ENCODE measurements at regions not wholly inside any gene's neighbourhood (a gene's known extent, or its start where the extent isn't known, plus 50 kb on each side); places are given as distances from the start of the nearest gene placed in this dataset.

GRCh38 chr10:84054743-84055142, 84.6 kb upstream of the GHITM start:
- H2BK5ac ChIP-seq (ENCODE audit: low read length): no peak overlapping the region
- H3K23ac ChIP-seq (ENCODE audit: low read length): no peak overlapping the region
- H3K79me2 ChIP-seq (ENCODE audit: control insufficient read depth, insufficient read depth, low read length): no peaks in the 10 kb centered on the region
- H3K9ac ChIP-seq (ENCODE audit: low read length): no peak overlapping the region
- no peaks in the 10 kb centered on the region for H3K4me1 ChIP-seq (ENCODE audit: control insufficient read depth, low read depth, low read length)
- no CpG with 5 or more reads among the region's 3 CpGs for WGBS (ENCODE audit: extremely low coverage, insufficient coverage, low lambda C conversion rate)
- H4K8ac ChIP-seq (ENCODE audit: low read depth, low read length): no peak overlapping the region
- H2AK5ac ChIP-seq (ENCODE audit: low read length): no peak overlapping the region
- no peak overlapping the region for H3K4ac ChIP-seq (ENCODE audit: low read depth, low read length)
- no peak overlapping the region for H3K4me2 ChIP-seq (ENCODE audit: low read length)
- no peaks in the 10 kb centered on the region for H3K36me3 ChIP-seq (ENCODE audit: control insufficient read depth, insufficient read depth, low read length)
- no peak overlapping the region for H3K27ac ChIP-seq (ENCODE audit: low read depth, low read length)
- no peaks in the 10 kb centered on the region for H3K79me1 ChIP-seq (ENCODE audit: low read length)
- H3K18ac ChIP-seq (ENCODE audit: low read length): no peak overlapping the region
- H3K27me3 ChIP-seq (ENCODE audit: insufficient read depth, low read length, poor library complexity): no peaks in the 10 kb centered on the region
- DNase-seq: peak; percentile 23
- H3K56ac ChIP-seq (ENCODE audit: low read length): no peak overlapping the region
- H2BK15ac ChIP-seq (replicated peaks; ENCODE audit: low read depth): no peak overlapping the region
- no peak overlapping the region for H2BK120ac ChIP-seq (ENCODE audit: low read depth, low read length)
- H4K5ac ChIP-seq (ENCODE audit: low read length): no peak overlapping the region
- no peak overlapping the region for H3K4me3 ChIP-seq (ENCODE audit: low read length)

- H3K4me2 ChIP-seq (ENCODE audit: low read length): no peak overlapping the region
- H3K27ac ChIP-seq (ENCODE audit: low read depth, low read length): no peak overlapping the region
- peak; percentile 49 for DNase-seq
- no peak overlapping the region for H2AK5ac ChIP-seq (ENCODE audit: low read length)
- H3K4me1 ChIP-seq (ENCODE audit: control insufficient read depth, low read depth, low read length): no peaks in the 10 kb centered on the region
- H3K79me1 ChIP-seq (ENCODE audit: low read length): no peaks in the 10 kb centered on the region
- H3K56ac ChIP-seq (ENCODE audit: low read length): no peak overlapping the region
- no peaks in the 10 kb centered on the region for H3K36me3 ChIP-seq (ENCODE audit: control insufficient read depth, insufficient read depth, low read length)
- WGBS (ENCODE audit: extremely low coverage, insufficient coverage, low lambda C conversion rate): no CpG with 5 or more reads among the region's 3 CpGs
- H3K9ac ChIP-seq (ENCODE audit: low read length): no peak overlapping the region
- H3K4me3 ChIP-seq (ENCODE audit: low read length): no peak overlapping the region
- no peak overlapping the region for H2BK5ac ChIP-seq (ENCODE audit: low read length)
- H4K5ac ChIP-seq (ENCODE audit: low read length): no peak overlapping the region
- no peak overlapping the region for H3K18ac ChIP-seq (ENCODE audit: low read length)
- no peaks in the 10 kb centered on the region for H3K79me2 ChIP-seq (ENCODE audit: control insufficient read depth, insufficient read depth, low read length)
- H2BK120ac ChIP-seq (ENCODE audit: low read depth, low read length): no peak overlapping the region
- H2BK15ac ChIP-seq (replicated peaks; ENCODE audit: low read depth): no peak overlapping the region
- H3K27me3 ChIP-seq (ENCODE audit: insufficient read depth, low read length, poor library complexity): no peaks in the 10 kb centered on the region
- H3K4ac ChIP-seq (ENCODE audit: low read depth, low read length): no peak overlapping the region
- no peak overlapping the region for H4K8ac ChIP-seq (ENCODE audit: low read depth, low read length)
- no peak overlapping the region for H3K23ac ChIP-seq (ENCODE audit: low read length)
These were observed 79.8 kb upstream of the GHITM start for GRCh38 chr10:84059526-84059925.

GRCh38 chr10:84063440-84063839, 75.9 kb upstream of the GHITM start:
- no peak overlapping the region for H4K5ac ChIP-seq (ENCODE audit: low read length)
- H2BK5ac ChIP-seq (ENCODE audit: low read length): no peak overlapping the region
- H3K23ac ChIP-seq (ENCODE audit: low read length): no peak overlapping the region
- H3K27ac ChIP-seq (ENCODE audit: low read depth, low read length): no peak overlapping the region
- peak; percentile 11 for DNase-seq
- no peaks in the 10 kb centered on the region for H3K4me1 ChIP-seq (ENCODE audit: control insufficient read depth, low read depth, low read length)
- no peak overlapping the region for H3K56ac ChIP-seq (ENCODE audit: low read length)
- no peaks in the 10 kb centered on the region for H3K27me3 ChIP-seq (ENCODE audit: insufficient read depth, low read length, poor library complexity)
- H3K36me3 ChIP-seq (ENCODE audit: control insufficient read depth, insufficient read depth, low read length): no peaks in the 10 kb centered on the region
- H3K4me3 ChIP-seq (ENCODE audit: low read length): no peak overlapping the region
- H4K8ac ChIP-seq (ENCODE audit: low read depth, low read length): no peak overlapping the region
- H2BK120ac ChIP-seq (ENCODE audit: low read depth, low read length): no peak overlapping the region
- H3K9ac ChIP-seq (ENCODE audit: low read length): no peak overlapping the region
- H3K79me2 ChIP-seq (ENCODE audit: control insufficient read depth, insufficient read depth, low read length): no peaks in the 10 kb centered on the region
- H3K4me2 ChIP-seq (ENCODE audit: low read length): no peak overlapping the region
- no peak overlapping the region for H3K4ac ChIP-seq (ENCODE audit: low read depth, low read length)
- no peak overlapping the region for H2AK5ac ChIP-seq (ENCODE audit: low read length)
- H3K79me1 ChIP-seq (ENCODE audit: low read length): no peaks in the 10 kb centered on the region
- no peak overlapping the region for H2BK15ac ChIP-seq (replicated peaks; ENCODE audit: low read depth)
- H3K18ac ChIP-seq (ENCODE audit: low read length): no peak overlapping the region

GRCh38 chr10:84065804-84066601, 73.3 kb upstream of the GHITM start:
- Histone ChIP-seq H3K9ac (ENCODE audit: low read length) (no peak overlapping the region), H3K27ac (ENCODE audit: low read depth, low read length) (no peak overlapping the region), H3K79me2 (ENCODE audit: control insufficient read depth, insufficient read depth, low read length) (no peaks in the 10 kb centered on the region), H3K4me1 (ENCODE audit: control insufficient read depth, low read depth, low read length) (no peaks in the 10 kb centered on the region), H4K8ac (ENCODE audit: low read depth, low read length) (no peak overlapping the region), H3K18ac (ENCODE audit: low read length) (no peak overlapping the region), H3K23ac (ENCODE audit: low read length) (no peak overlapping the region), H2BK15ac (replicated peaks; ENCODE audit: low read depth) (no peak overlapping the region), H4K5ac (ENCODE audit: low read length) (no peak overlapping the region), H2AK5ac (ENCODE audit: low read length) (no peak overlapping the region), H3K36me3 (ENCODE audit: control insufficient read depth, insufficient read depth, low read length) (no peaks in the 10 kb centered on the region), H3K56ac (ENCODE audit: low read length) (no peak overlapping the region), H3K4me3 (ENCODE audit: low read length) (no peak overlapping the region), H2BK5ac (ENCODE audit: low read length) (no peak overlapping the region), H3K79me1 (ENCODE audit: low read length) (no peaks in the 10 kb centered on the region), H3K4me2 (ENCODE audit: low read length) (no peak overlapping the region), H3K4ac (ENCODE audit: low read depth, low read length) (no peak overlapping the region), H2BK120ac (ENCODE audit: low read depth, low read length) (no peak overlapping the region), H3K27me3 (ENCODE audit: insufficient read depth, low read length, poor library complexity) (no peaks in the 10 kb centered on the region)
- no peak for DNase-seq
- WGBS (ENCODE audit: extremely low coverage, insufficient coverage, low lambda C conversion rate): no CpG with 5 or more reads among the region's 8 CpGs

GRCh38 chr10:84074521-84074920, 64.8 kb upstream of the GHITM start:
- H3K4me2 ChIP-seq (ENCODE audit: low read length): no peak overlapping the region
- peaks cover 3% of the 10 kb centered on the region for H3K4me1 ChIP-seq (ENCODE audit: control insufficient read depth, low read depth, low read length)
- H2AK5ac ChIP-seq (ENCODE audit: low read length): no peak overlapping the region
- H3K27ac ChIP-seq (ENCODE audit: low read depth, low read length): no peak overlapping the region
- no peak overlapping the region for H3K4ac ChIP-seq (ENCODE audit: low read depth, low read length)
- no peaks in the 10 kb centered on the region for H3K27me3 ChIP-seq (ENCODE audit: insufficient read depth, low read length, poor library complexity)
- H3K79me1 ChIP-seq (ENCODE audit: low read length): no peaks in the 10 kb centered on the region
- no peak overlapping the region for H3K18ac ChIP-seq (ENCODE audit: low read length)
- no peak overlapping the region for H4K5ac ChIP-seq (ENCODE audit: low read length)
- no peak overlapping the region for H2BK15ac ChIP-seq (replicated peaks; ENCODE audit: low read depth)
- H3K36me3 ChIP-seq (ENCODE audit: control insufficient read depth, insufficient read depth, low read length): no peaks in the 10 kb centered on the region
- no peak overlapping the region for H3K4me3 ChIP-seq (ENCODE audit: low read length)
- no CpG with 5 or more reads among the region's 3 CpGs for WGBS (ENCODE audit: extremely low coverage, insufficient coverage, low lambda C conversion rate)
- H2BK5ac ChIP-seq (ENCODE audit: low read length): no peak overlapping the region
- H3K9ac ChIP-seq (ENCODE audit: low read length): no peak overlapping the region
- H4K8ac ChIP-seq (ENCODE audit: low read depth, low read length): no peak overlapping the region
- H2BK120ac ChIP-seq (ENCODE audit: low read depth, low read length): no peak overlapping the region
- no peak overlapping the region for H3K23ac ChIP-seq (ENCODE audit: low read length)
- no peak for DNase-seq
- H3K56ac ChIP-seq (ENCODE audit: low read length): no peak overlapping the region
- no peaks in the 10 kb centered on the region for H3K79me2 ChIP-seq (ENCODE audit: control insufficient read depth, insufficient read depth, low read length)

Data from mesendoderm (in vitro differentiated cells).